ENCODE measurements at regions not wholly inside any gene's neighbourhood (a gene's known extent, or its start where the extent isn't known, plus 50 kb on each side); places are given as distances from the start of the nearest gene placed in this dataset.

- no peak for DNase-seq (ENCODE audit: low read depth)
Measured at GRCh38 chr4:152094970-152095700, 334.3 kb upstream of the GATB start.

- no peak for DNase-seq (ENCODE audit: low read depth)
Measured at GRCh38 chr4:152091405-152091804, 330.6 kb upstream of the GATB start.

GRCh38 chr4:152090543-152090942 is 329.7 kb upstream of the GATB start:
- no peak for DNase-seq (ENCODE audit: low read depth)

GRCh38 chr4:152089584-152089983 is 328.8 kb upstream of the GATB start:
- no peak for DNase-seq (ENCODE audit: low read depth)

- DNase-seq (ENCODE audit: low read depth) = no peak
Measured at GRCh38 chr4:152087335-152087734, 326.5 kb upstream of the GATB start.

- no peak for DNase-seq (ENCODE audit: low read depth)
Measured at GRCh38 chr4:152085657-152086056, 324.9 kb upstream of the GATB start.

- no peak for DNase-seq (ENCODE audit: low read depth)
Measured at GRCh38 chr4:152083338-152083737, 322.5 kb upstream of the GATB start.

- DNase-seq (ENCODE audit: low read depth) = no peak
Measured at GRCh38 chr4:152081024-152081423, 320.2 kb upstream of the GATB start.

GRCh38 chr4:152079543-152080293 is 318.9 kb upstream of the GATB start:
- DNase-seq (ENCODE audit: low read depth) = no peak

- no peak for DNase-seq (ENCODE audit: low read depth)
Measured at GRCh38 chr4:152079079-152079478, 318.3 kb upstream of the GATB start.

GRCh38 chr4:152077582-152077981 is 316.8 kb upstream of the GATB start:
- no peak for DNase-seq (ENCODE audit: low read depth)

GRCh38 chr4:152075253-152075928 is 314.6 kb upstream of the GATB start:
- no peak for DNase-seq (ENCODE audit: low read depth)

GRCh38 chr4:152074573-152074972 is 313.8 kb upstream of the GATB start:
- no peak for DNase-seq (ENCODE audit: low read depth)

GRCh38 chr4:152074088-152074437 is 313.3 kb upstream of the GATB start:
- DNase-seq (ENCODE audit: low read depth) = no peak

GRCh38 chr4:152073351-152074087 is 312.7 kb upstream of the GATB start:
- no peak for DNase-seq (ENCODE audit: low read depth)

- no peak for DNase-seq (ENCODE audit: low read depth)
Measured at GRCh38 chr4:152072906-152073305, 312.1 kb upstream of the GATB start.

- DNase-seq (ENCODE audit: low read depth) = no peak
Measured at GRCh38 chr4:152072001-152072485, 311.2 kb upstream of the GATB start.

GRCh38 chr4:152070854-152071253 is 310.0 kb upstream of the GATB start:
- no peak for DNase-seq (ENCODE audit: low read depth)

GRCh38 chr4:152068866-152069265 is 308.1 kb upstream of the GATB start:
- DNase-seq (ENCODE audit: low read depth) = no peak

- no peak for DNase-seq (ENCODE audit: low read depth)
Measured at GRCh38 chr4:152065545-152065944, 304.7 kb upstream of the GATB start.

- no peak for DNase-seq (ENCODE audit: low read depth)
Measured at GRCh38 chr4:152064753-152065152, 303.9 kb upstream of the GATB start.

- DNase-seq (ENCODE audit: low read depth) = no peak
Measured at GRCh38 chr4:152064282-152064681, 303.5 kb upstream of the GATB start.
